ENCODE measurements at regions not wholly inside any gene's neighbourhood (a gene's known extent, or its start where the extent isn't known, plus 50 kb on each side); places are given as distances from the start of the nearest gene placed in this dataset.

DNA sequence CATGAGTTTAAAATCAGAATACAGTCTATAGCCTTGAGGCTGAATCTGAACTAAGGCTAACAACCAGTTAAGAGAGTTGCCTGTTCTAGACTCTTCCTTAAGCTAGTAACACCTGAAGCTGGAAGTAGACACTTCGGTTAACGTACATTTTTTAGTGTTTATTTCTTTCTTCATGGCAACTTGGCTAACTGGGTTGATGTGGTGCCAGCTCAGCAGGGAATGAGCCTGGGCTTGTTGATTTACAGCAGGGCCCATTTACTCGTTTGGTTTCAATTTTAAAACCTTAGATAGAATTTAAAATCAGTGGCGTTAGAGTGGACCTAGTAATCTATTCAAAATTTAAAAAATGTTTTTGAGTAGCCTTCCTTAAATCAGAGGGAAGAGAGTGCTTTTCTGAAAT is 137.6 kb upstream of the ESX1 start (continued):
- TF ChIP-seq, protein P1, sequence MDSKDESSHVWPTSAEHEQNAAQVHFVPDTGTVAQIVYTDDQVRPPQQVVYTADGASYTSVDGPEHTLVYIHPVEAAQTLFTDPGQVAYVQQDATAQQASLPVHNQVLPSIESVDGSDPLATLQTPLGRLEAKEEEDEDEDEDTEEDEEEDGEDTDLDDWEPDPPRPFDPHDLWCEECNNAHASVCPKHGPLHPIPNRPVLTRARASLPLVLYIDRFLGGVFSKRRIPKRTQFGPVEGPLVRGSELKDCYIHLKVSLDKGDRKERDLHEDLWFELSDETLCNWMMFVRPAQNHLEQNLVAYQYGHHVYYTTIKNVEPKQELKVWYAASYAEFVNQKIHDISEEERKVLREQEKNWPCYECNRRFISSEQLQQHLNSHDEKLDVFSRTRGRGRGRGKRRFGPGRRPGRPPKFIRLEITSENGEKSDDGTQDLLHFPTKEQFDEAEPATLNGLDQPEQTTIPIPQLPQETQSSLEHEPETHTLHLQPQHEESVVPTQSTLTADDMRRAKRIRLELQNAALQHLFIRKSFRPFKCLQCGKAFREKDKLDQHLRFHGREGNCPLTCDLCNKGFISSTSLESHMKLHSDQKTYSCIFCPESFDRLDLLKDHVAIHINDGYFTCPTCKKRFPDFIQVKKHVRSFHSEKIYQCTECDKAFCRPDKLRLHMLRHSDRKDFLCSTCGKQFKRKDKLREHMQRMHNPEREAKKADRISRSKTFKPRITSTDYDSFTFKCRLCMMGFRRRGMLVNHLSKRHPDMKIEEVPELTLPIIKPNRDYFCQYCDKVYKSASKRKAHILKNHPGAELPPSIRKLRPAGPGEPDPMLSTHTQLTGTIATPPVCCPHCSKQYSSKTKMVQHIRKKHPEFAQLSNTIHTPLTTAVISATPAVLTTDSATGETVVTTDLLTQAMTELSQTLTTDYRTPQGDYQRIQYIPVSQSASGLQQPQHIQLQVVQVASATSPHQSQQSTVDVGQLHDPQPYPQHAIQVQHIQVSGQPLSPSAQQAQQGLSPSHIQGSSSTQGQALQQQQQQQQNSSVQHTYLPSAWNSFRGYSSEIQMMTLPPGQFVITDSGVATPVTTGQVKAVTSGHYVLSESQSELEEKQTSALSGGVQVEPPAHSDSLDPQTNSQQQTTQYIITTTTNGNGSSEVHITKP (CRISPR knock-in tag; IDR thresholded peaks at IDR 0.05; ENCODE audit: low read depth): no peak
- no peak for TF ChIP-seq RBM22 (optimal IDR thresholded peaks at IDR 0.05; ENCODE audit: low read length)
- no peak for TF ChIP-seq CREB1 (IDR thresholded peaks at IDR 0.05)
- TF ChIP-seq CREB1 (CRISPR knock-in tag; IDR thresholded peaks at IDR 0.05): no peak
- no peak for TF ChIP-seq ZNF326 (CRISPR knock-in tag; IDR thresholded peaks at IDR 0.05; ENCODE audit: borderline replicate concordance)
- TF ChIP-seq ZNF891 (CRISPR knock-in tag; IDR thresholded peaks at IDR 0.05): no peak
- no peak for TF ChIP-seq TCF12 (IDR thresholded peaks at IDR 0.05)
- no peak for TF ChIP-seq TCF12 (CRISPR knock-in tag; IDR thresholded peaks at IDR 0.05)
- TF ChIP-seq, protein P2, sequence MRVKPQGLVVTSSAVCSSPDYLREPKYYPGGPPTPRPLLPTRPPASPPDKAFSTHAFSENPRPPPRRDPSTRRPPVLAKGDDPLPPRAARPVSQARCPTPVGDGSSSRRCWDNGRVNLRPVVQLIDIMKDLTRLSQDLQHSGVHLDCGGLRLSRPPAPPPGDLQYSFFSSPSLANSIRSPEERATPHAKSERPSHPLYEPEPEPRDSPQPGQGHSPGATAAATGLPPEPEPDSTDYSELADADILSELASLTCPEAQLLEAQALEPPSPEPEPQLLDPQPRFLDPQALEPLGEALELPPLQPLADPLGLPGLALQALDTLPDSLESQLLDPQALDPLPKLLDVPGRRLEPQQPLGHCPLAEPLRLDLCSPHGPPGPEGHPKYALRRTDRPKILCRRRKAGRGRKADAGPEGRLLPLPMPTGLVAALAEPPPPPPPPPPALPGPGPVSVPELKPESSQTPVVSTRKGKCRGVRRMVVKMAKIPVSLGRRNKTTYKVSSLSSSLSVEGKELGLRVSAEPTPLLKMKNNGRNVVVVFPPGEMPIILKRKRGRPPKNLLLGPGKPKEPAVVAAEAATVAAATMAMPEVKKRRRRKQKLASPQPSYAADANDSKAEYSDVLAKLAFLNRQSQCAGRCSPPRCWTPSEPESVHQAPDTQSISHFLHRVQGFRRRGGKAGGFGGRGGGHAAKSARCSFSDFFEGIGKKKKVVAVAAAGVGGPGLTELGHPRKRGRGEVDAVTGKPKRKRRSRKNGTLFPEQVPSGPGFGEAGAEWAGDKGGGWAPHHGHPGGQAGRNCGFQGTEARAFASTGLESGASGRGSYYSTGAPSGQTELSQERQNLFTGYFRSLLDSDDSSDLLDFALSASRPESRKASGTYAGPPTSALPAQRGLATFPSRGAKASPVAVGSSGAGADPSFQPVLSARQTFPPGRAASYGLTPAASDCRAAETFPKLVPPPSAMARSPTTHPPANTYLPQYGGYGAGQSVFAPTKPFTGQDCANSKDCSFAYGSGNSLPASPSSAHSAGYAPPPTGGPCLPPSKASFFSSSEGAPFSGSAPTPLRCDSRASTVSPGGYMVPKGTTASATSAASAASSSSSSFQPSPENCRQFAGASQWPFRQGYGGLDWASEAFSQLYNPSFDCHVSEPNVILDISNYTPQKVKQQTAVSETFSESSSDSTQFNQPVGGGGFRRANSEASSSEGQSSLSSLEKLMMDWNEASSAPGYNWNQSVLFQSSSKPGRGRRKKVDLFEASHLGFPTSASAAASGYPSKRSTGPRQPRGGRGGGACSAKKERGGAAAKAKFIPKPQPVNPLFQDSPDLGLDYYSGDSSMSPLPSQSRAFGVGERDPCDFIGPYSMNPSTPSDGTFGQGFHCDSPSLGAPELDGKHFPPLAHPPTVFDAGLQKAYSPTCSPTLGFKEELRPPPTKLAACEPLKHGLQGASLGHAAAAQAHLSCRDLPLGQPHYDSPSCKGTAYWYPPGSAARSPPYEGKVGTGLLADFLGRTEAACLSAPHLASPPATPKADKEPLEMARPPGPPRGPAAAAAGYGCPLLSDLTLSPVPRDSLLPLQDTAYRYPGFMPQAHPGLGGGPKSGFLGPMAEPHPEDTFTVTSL (CRISPR knock-in tag; IDR thresholded peaks at IDR 0.05; ENCODE audit: borderline replicate concordance): no peak
